OCI-LY7 (cell line): ENCODE measurements at regions not wholly inside any gene's neighbourhood (a gene's known extent, or its start where the extent isn't known, plus 50 kb on each side); places are given as distances from the start of the nearest gene placed in this dataset.

Source experiments
- EZH2phosphoT487 ChIP-seq: fragments of 200-600 bp; sonication (generic); IDR thresholded peaks from 2 replicates; pipeline ENCODE4 v1.6.1; 2018; ENCODE audit warnings: low read depth, borderline replicate concordance, mild to moderate bottlenecking, mixed run types, antibody characterized with exemption, low read length, moderate library complexity, mixed read lengths
- TF ChIP-seq, protein P1 (sequence below): fragments of 200-600 bp; sonication (generic); conservative IDR thresholded peaks from 2 replicates; pipeline ENCODE4 v1.5.1; 2014; ENCODE audit warnings: mild to moderate bottlenecking, antibody characterized with exemption, low read length, moderate library complexity, mixed read lengths

DNA sequence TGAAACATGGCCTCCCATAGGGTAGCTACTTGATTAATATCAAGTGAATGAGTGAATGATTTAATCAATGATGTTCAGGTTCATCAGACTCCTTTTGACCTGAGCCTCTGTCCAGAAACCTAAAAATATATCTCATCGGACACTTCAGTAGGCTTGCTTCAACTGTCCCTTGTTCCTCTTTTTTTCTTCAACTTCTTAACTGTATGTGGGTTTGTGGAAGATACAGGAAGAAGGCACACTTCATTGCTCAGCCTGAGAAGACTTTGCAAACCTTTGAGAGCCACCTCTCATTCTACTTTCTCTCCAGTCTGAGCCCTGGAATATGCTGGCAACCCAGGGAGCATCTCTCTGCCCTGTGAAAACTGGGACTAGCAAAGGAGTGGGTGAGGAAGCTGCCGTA lies 557.0 kb downstream of the FGF9 start:
- TF ChIP-seq, protein P1, sequence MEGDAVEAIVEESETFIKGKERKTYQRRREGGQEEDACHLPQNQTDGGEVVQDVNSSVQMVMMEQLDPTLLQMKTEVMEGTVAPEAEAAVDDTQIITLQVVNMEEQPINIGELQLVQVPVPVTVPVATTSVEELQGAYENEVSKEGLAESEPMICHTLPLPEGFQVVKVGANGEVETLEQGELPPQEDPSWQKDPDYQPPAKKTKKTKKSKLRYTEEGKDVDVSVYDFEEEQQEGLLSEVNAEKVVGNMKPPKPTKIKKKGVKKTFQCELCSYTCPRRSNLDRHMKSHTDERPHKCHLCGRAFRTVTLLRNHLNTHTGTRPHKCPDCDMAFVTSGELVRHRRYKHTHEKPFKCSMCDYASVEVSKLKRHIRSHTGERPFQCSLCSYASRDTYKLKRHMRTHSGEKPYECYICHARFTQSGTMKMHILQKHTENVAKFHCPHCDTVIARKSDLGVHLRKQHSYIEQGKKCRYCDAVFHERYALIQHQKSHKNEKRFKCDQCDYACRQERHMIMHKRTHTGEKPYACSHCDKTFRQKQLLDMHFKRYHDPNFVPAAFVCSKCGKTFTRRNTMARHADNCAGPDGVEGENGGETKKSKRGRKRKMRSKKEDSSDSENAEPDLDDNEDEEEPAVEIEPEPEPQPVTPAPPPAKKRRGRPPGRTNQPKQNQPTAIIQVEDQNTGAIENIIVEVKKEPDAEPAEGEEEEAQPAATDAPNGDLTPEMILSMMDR, result no peak
- no peak for TF ChIP-seq EZH2phosphoT487
